ENCODE measurements at regions not wholly inside any gene's neighbourhood (a gene's known extent, or its start where the extent isn't known, plus 50 kb on each side); places are given as distances from the start of the nearest gene placed in this dataset.
"Not testable (repeated sequence)": the region's sequence is repeated elsewhere in the genome, so short reads cannot be mapped to it uniquely, and the experiment has no call there.

- peaks cover 4% of the 10 kb centered on the region for H3K27me3 Mint-ChIP-seq
- no peak for ATAC-seq (ENCODE audit: low read depth in 2 of 2)
- no peaks in the 10 kb centered on the region for H3K4me1 Mint-ChIP-seq
- Histone ChIP-seq H3K27me3 (ENCODE audit: control insufficient read depth, insufficient read depth, low read length) (no peaks in the 10 kb centered on the region), H3K36me3 (ENCODE audit: control insufficient read depth, insufficient read depth, low read length) (no peaks in the 10 kb centered on the region), H3K4me1 (ENCODE audit: control insufficient read depth, insufficient read depth, low read length, poor library complexity, severe bottlenecking) (no peaks in the 10 kb centered on the region), H3K27ac (ENCODE audit: insufficient read depth, low read length, poor library complexity, severe bottlenecking) (no peak overlapping the region), H3K9me3 (ENCODE audit: control insufficient read depth in 2 of 2, low read length in 2 of 2) (no peaks in the 10 kb centered on the region), H3K4me3 (ENCODE audit: low read depth, low read length) (no peak overlapping the region)
- H3K4me3 Mint-ChIP-seq: no peak overlapping the region
- DNase-seq: no peak
- no peaks in the 10 kb centered on the region for H3K9me3 Mint-ChIP-seq
- no peaks in the 10 kb centered on the region for H3K36me3 Mint-ChIP-seq
- no peak overlapping the region for H3K27ac Mint-ChIP-seq
Measured at GRCh38 chr1:29925058-29925457, 688.7 kb downstream of the PTPRU start.

- H3K4me1 Mint-ChIP-seq: no peaks in the 10 kb centered on the region
- Histone ChIP-seq H3K4me3 (ENCODE audit: low read depth, low read length) (no peak overlapping the region), H3K4me1 (ENCODE audit: control insufficient read depth, insufficient read depth, low read length, poor library complexity, severe bottlenecking) (no peaks in the 10 kb centered on the region), H3K36me3 (ENCODE audit: control insufficient read depth, insufficient read depth, low read length) (no peaks in the 10 kb centered on the region), H3K27me3 (ENCODE audit: control insufficient read depth, insufficient read depth, low read length) (no peaks in the 10 kb centered on the region), H3K9me3 (ENCODE audit: control insufficient read depth in 2 of 2, low read length in 2 of 2) (no peaks in the 10 kb centered on the region), H3K27ac (ENCODE audit: insufficient read depth, low read length, poor library complexity, severe bottlenecking) (no peak overlapping the region)
- no peak for ATAC-seq (ENCODE audit: low read depth in 2 of 2)
- H3K27ac Mint-ChIP-seq: peak overlapping the region in 1 of 3 donors; percentile 38
- no peak for DNase-seq
- H3K9me3 Mint-ChIP-seq: no peaks in the 10 kb centered on the region
- H3K27me3 Mint-ChIP-seq: peaks cover 7% of the 10 kb centered on the region
- no peak overlapping the region for H3K4me3 Mint-ChIP-seq
- no peaks in the 10 kb centered on the region for H3K36me3 Mint-ChIP-seq
Measured at GRCh38 chr1:29924017-29924431, 687.7 kb downstream of the PTPRU start.

- Mint-ChIP-seq H3K27ac (no peak overlapping the region), H3K27me3 (peaks cover 14% of the 10 kb centered on the region), H3K9me3 (no peaks in the 10 kb centered on the region), H3K4me3 (no peak overlapping the region), H3K36me3 (no peaks in the 10 kb centered on the region), H3K4me1 (no peaks in the 10 kb centered on the region)
- Histone ChIP-seq H3K36me3 (ENCODE audit: control insufficient read depth, insufficient read depth, low read length) (no peaks in the 10 kb centered on the region), H3K27ac (ENCODE audit: insufficient read depth, low read length, poor library complexity, severe bottlenecking) (no peak overlapping the region), H3K27me3 (ENCODE audit: control insufficient read depth, insufficient read depth, low read length) (no peaks in the 10 kb centered on the region), H3K9me3 (ENCODE audit: control insufficient read depth in 2 of 2, low read length in 2 of 2) (no peaks in the 10 kb centered on the region), H3K4me3 (ENCODE audit: low read depth, low read length) (no peak overlapping the region), H3K4me1 (ENCODE audit: control insufficient read depth, insufficient read depth, low read length, poor library complexity, severe bottlenecking) (no peaks in the 10 kb centered on the region)
- ATAC-seq (ENCODE audit: low read depth in 2 of 2): no peak
- DNase-seq: no peak
Measured at GRCh38 chr1:29921741-29922140, 685.4 kb downstream of the PTPRU start.

- H3K4me1 Mint-ChIP-seq: no peaks in the 10 kb centered on the region
- no peak for ATAC-seq (ENCODE audit: low read depth in 2 of 2)
- Histone ChIP-seq H3K27ac (ENCODE audit: insufficient read depth, low read length, poor library complexity, severe bottlenecking) (no peak overlapping the region), H3K9me3 (ENCODE audit: control insufficient read depth in 2 of 2, low read length in 2 of 2) (no peaks in the 10 kb centered on the region), H3K36me3 (ENCODE audit: control insufficient read depth, insufficient read depth, low read length) (no peaks in the 10 kb centered on the region), H3K27me3 (ENCODE audit: control insufficient read depth, insufficient read depth, low read length) (no peaks in the 10 kb centered on the region), H3K4me1 (ENCODE audit: control insufficient read depth, insufficient read depth, low read length, poor library complexity, severe bottlenecking) (no peaks in the 10 kb centered on the region), H3K4me3 (ENCODE audit: low read depth, low read length) (no peak overlapping the region)
- DNase-seq: no peak
- no peak overlapping the region for H3K27ac Mint-ChIP-seq
- peaks cover 14% of the 10 kb centered on the region for H3K27me3 Mint-ChIP-seq
- H3K36me3 Mint-ChIP-seq: no peaks in the 10 kb centered on the region
- H3K4me3 Mint-ChIP-seq: no peak overlapping the region
- H3K9me3 Mint-ChIP-seq: no peaks in the 10 kb centered on the region
Measured at GRCh38 chr1:29920784-29921183, 684.5 kb downstream of the PTPRU start.

GRCh38 chr1:29920316-29920715 lies 684.0 kb downstream of the PTPRU start:
- Histone ChIP-seq H3K9me3 (ENCODE audit: control insufficient read depth in 2 of 2, low read length in 2 of 2) (no peaks in the 10 kb centered on the region), H3K4me1 (ENCODE audit: control insufficient read depth, insufficient read depth, low read length, poor library complexity, severe bottlenecking) (no peaks in the 10 kb centered on the region), H3K36me3 (ENCODE audit: control insufficient read depth, insufficient read depth, low read length) (no peaks in the 10 kb centered on the region), H3K27me3 (ENCODE audit: control insufficient read depth, insufficient read depth, low read length) (no peaks in the 10 kb centered on the region), H3K4me3 (ENCODE audit: low read depth, low read length) (no peak overlapping the region), H3K27ac (ENCODE audit: insufficient read depth, low read length, poor library complexity, severe bottlenecking) (no peak overlapping the region)
- DNase-seq: no peak
- no peak for ATAC-seq (ENCODE audit: low read depth in 2 of 2)
- H3K4me1 Mint-ChIP-seq: no peaks in the 10 kb centered on the region
- no peak overlapping the region for H3K27ac Mint-ChIP-seq
- H3K4me3 Mint-ChIP-seq: no peak overlapping the region
- no peaks in the 10 kb centered on the region for H3K36me3 Mint-ChIP-seq
- H3K9me3 Mint-ChIP-seq: no peaks in the 10 kb centered on the region
- H3K27me3 Mint-ChIP-seq: peaks cover 14% of the 10 kb centered on the region

- H3K4me1 Mint-ChIP-seq; DNase-seq; H3K9me3 Mint-ChIP-seq; ATAC-seq (ENCODE audit: low read depth in 2 of 2); H3K27ac Mint-ChIP-seq; H3K36me3 Mint-ChIP-seq; H3K27me3 ChIP-seq (ENCODE audit: control insufficient read depth, insufficient read depth, low read length); H3K36me3 ChIP-seq (ENCODE audit: control insufficient read depth, insufficient read depth, low read length); H3K27ac ChIP-seq (ENCODE audit: insufficient read depth, low read length, poor library complexity, severe bottlenecking); H3K4me3 Mint-ChIP-seq; H3K4me1 ChIP-seq (ENCODE audit: control insufficient read depth, insufficient read depth, low read length, poor library complexity, severe bottlenecking); H3K4me3 ChIP-seq (ENCODE audit: low read depth, low read length); H3K9me3 ChIP-seq (ENCODE audit: control insufficient read depth in 2 of 2, low read length in 2 of 2): not testable (repeated sequence)
- peaks cover 13% of the 10 kb centered on the region for H3K27me3 Mint-ChIP-seq
Measured at GRCh38 chr1:29919041-29919440, 682.7 kb downstream of the PTPRU start.

GRCh38 chr1:29916656-29917369 lies 680.5 kb downstream of the PTPRU start:
- Mint-ChIP-seq H3K9me3 (no peaks in the 10 kb centered on the region), H3K36me3 (no peaks in the 10 kb centered on the region), H3K4me1 (no peaks in the 10 kb centered on the region), H3K4me3 (no peak overlapping the region), H3K27ac (no peak overlapping the region), H3K27me3 (peaks cover 17% of the 10 kb centered on the region)
- Histone ChIP-seq H3K36me3 (ENCODE audit: control insufficient read depth, insufficient read depth, low read length) (no peaks in the 10 kb centered on the region), H3K9me3 (ENCODE audit: control insufficient read depth in 2 of 2, low read length in 2 of 2) (no peaks in the 10 kb centered on the region), H3K4me1 (ENCODE audit: control insufficient read depth, insufficient read depth, low read length, poor library complexity, severe bottlenecking) (no peaks in the 10 kb centered on the region), H3K27ac (ENCODE audit: insufficient read depth, low read length, poor library complexity, severe bottlenecking) (no peak overlapping the region), H3K4me3 (ENCODE audit: low read depth, low read length) (no peak overlapping the region), H3K27me3 (ENCODE audit: control insufficient read depth, insufficient read depth, low read length) (no peaks in the 10 kb centered on the region)
- ATAC-seq (ENCODE audit: low read depth in 2 of 2): no peak
- DNase-seq: no peak

GRCh38 chr1:29914936-29915335 lies 678.6 kb downstream of the PTPRU start:
- no peaks in the 10 kb centered on the region for H3K36me3 ChIP-seq (ENCODE audit: control insufficient read depth, insufficient read depth, low read length)
- Mint-ChIP-seq H3K4me1 (no peaks in the 10 kb centered on the region), H3K27ac (no peak overlapping the region), H3K27me3 (peaks cover 17% of the 10 kb centered on the region), H3K36me3 (no peaks in the 10 kb centered on the region), H3K4me3 (no peak overlapping the region), H3K9me3 (no peaks in the 10 kb centered on the region)
- no peak for ATAC-seq (ENCODE audit: low read depth in 2 of 2)
- no peak overlapping the region for H3K4me3 ChIP-seq (ENCODE audit: low read depth, low read length)
- no peaks in the 10 kb centered on the region for H3K9me3 ChIP-seq (ENCODE audit: control insufficient read depth in 2 of 2, low read length in 2 of 2)
- H3K27ac ChIP-seq (ENCODE audit: insufficient read depth, low read length, poor library complexity, severe bottlenecking): no peak overlapping the region
- H3K27me3 ChIP-seq (ENCODE audit: control insufficient read depth, insufficient read depth, low read length): no peaks in the 10 kb centered on the region
- DNase-seq: no peak
- no peaks in the 10 kb centered on the region for H3K4me1 ChIP-seq (ENCODE audit: control insufficient read depth, insufficient read depth, low read length, poor library complexity, severe bottlenecking)
